Lung (tissue), 11 donors: ENCODE measurements at regions not wholly inside any gene's neighbourhood (a gene's known extent, or its start where the extent isn't known, plus 50 kb on each side); places are given as distances from the start of the nearest gene placed in this dataset.

Experiments used
- ATAC-seq: fragments of 200-7000 bp; cut with Tn5 transposase; one replicate; pipeline ENCODE4 v1.9.1; 2020; ENCODE audit warnings: moderate number of reproducible peaks; ENCODE audit not compliant: insufficient read depth, low FRiP score
- DNase-seq, 3 donors: peaks; one replicate each; pipeline ENCODE4 v3.0.0-alpha.2; 2013 to 2017
- H3K27ac ChIP-seq, 2 donors: one replicate each; pipeline ENCODE4 v1.5.1; 2013; ENCODE audit warnings: mild to moderate bottlenecking in 2 of 2, moderate library complexity in 2 of 2, control low read depth in 1 of 2, inconsistent platforms in 1 of 2, low read depth in 1 of 2, low read length in 1 of 2
- H3K27me3 ChIP-seq, 3 donors: one replicate each; pipeline ENCODE4 v1.5.1; 2013; ENCODE audit warnings: low read length in 2 of 3; ENCODE audit not compliant: control insufficient read depth in 3 of 3, insufficient read depth in 3 of 3
- H3K36me3 ChIP-seq, 4 donors: one replicate each; pipeline ENCODE4 v1.5.1; 2013; ENCODE audit warnings: low read length in 4 of 4, mild to moderate bottlenecking in 1 of 4, moderate library complexity in 1 of 4; ENCODE audit not compliant: control insufficient read depth in 4 of 4, insufficient read depth in 4 of 4
- H3K4me1 ChIP-seq, 5 donors: one replicate each; pipeline ENCODE4 v1.5.1; 2013; ENCODE audit warnings: low read length in 5 of 5, mild to moderate bottlenecking in 2 of 5, moderate library complexity in 1 of 5; ENCODE audit not compliant: control insufficient read depth in 5 of 5, insufficient read depth in 5 of 5
- H3K4me3 ChIP-seq: one replicate; pipeline ENCODE4 v1.5.1; 2013; ENCODE audit warnings: mild to moderate bottlenecking, control low read depth, moderate library complexity
- H3K9ac ChIP-seq, 2 donors: one replicate each; pipeline ENCODE4 v1.5.1; 2013; ENCODE audit warnings: low read length in 2 of 2, control low read depth in 1 of 2; ENCODE audit not compliant: insufficient read depth in 1 of 2
- H3K9me3 ChIP-seq, 4 donors: one replicate each; pipeline ENCODE4 v1.5.1; 2013; ENCODE audit warnings: low read length in 3 of 4, mild to moderate bottlenecking in 1 of 4, moderate library complexity in 1 of 4; ENCODE audit not compliant: control insufficient read depth in 4 of 4, insufficient read depth in 3 of 4
- CTCF ChIP-seq: IDR thresholded peaks from 2 replicates; pipeline ENCODE4 v1.5.1; 2012; ENCODE audit warnings: mild to moderate bottlenecking; ENCODE audit errors: control extremely low read depth, extremely low read depth
- WGBS, 2 donors: extraction: QIAGEN DNeasy Blood & Tissue Kit; methylation state at CpG; one replicate each; pipeline ENCODE4 v1.1.7; 2013; 5-methylcytosine and 5-hydroxymethylcytosine counted together
- donor health status: control.
- donor health status: control.
- donor health status: Bipolar disorder and iron deficiency.
- donor health status: healthy.
- donor health status: DM: yes; HTN: yes; CAD: no.

- Histone ChIP-seq H3K4me3 (no peak overlapping the region), H3K4me1 (peaks cover 0 to 15% (median 4%) of the 10 kb centered on the region in 5 donors), H3K9ac (no peak overlapping the region), H3K9me3 (peaks cover 0 to 3% (median 0%) of the 10 kb centered on the region in 4 donors), H3K27ac (no peak overlapping the region), H3K36me3 (no peaks in the 10 kb centered on the region), H3K27me3 (no peaks in the 10 kb centered on the region)
- 38 to 72% methylated on average over 4 of the region's 4 CpGs for WGBS, 2 donors
- TF ChIP-seq CTCF = no peak
- DNase-seq (peak; percentile 72 to 87 (median 84)), ATAC-seq (no peak)
These were observed 343.0 kb upstream of the DYNLRB2 start for GRCh38 chr16:80197741-80198201.

GRCh38 chr16:80191928-80192327 is 348.9 kb upstream of the DYNLRB2 start:
- TF ChIP-seq CTCF = no peak
- 86 to 90% methylated on average over 3 of the region's 3 CpGs for WGBS, 2 donors
- H3K9ac ChIP-seq = no peak overlapping the region
- DNase-seq (peak in 1 of 3 donors; percentile 29), ATAC-seq (no peak)
- no peak overlapping the region for H3K27ac ChIP-seq
- no peak overlapping the region for H3K4me3 ChIP-seq
- no peaks in the 10 kb centered on the region for H3K36me3 ChIP-seq
- H3K27me3 ChIP-seq = no peaks in the 10 kb centered on the region
- H3K4me1 ChIP-seq = no peaks in the 10 kb centered on the region
- no peaks in the 10 kb centered on the region for H3K9me3 ChIP-seq

GRCh38 chr16:80189476-80190175 is 351.2 kb upstream of the DYNLRB2 start:
- no peak for DNase-seq
- no peak for ATAC-seq
- WGBS, 2 donors = 79 to 81% methylated on average over 7 of the region's 7 CpGs
- Histone ChIP-seq H3K4me1 (no peaks in the 10 kb centered on the region), H3K4me3 (no peak overlapping the region), H3K36me3 (no peaks in the 10 kb centered on the region), H3K9me3 (no peaks in the 10 kb centered on the region), H3K9ac (no peak overlapping the region), H3K27ac (no peak overlapping the region), H3K27me3 (no peaks in the 10 kb centered on the region)
- TF ChIP-seq CTCF = no peak
